OCI-LY1 (cell line): ENCODE measurements at regions not wholly inside any gene's neighbourhood (a gene's known extent, or its start where the extent isn't known, plus 50 kb on each side); places are given as distances from the start of the nearest gene placed in this dataset.

Experiments
- CTCF ChIP-seq: fragments of 200-600 bp; sonication (generic), shearing (Covaris generic); IDR thresholded peaks from 2 replicates; pipeline ENCODE4 v1.5.1; 2017; ENCODE audit warnings: mild to moderate bottlenecking, antibody characterized with exemption, low read length, moderate library complexity, mixed read lengths
- EZH2 ChIP-seq: fragments of 200-600 bp; sonication (generic), shearing (Covaris generic); IDR thresholded peaks from 2 replicates; pipeline ENCODE4 v1.8.0; 2017; ENCODE audit warnings: borderline replicate concordance, mixed run types, mild to moderate bottlenecking, antibody characterized with exemption, low read length, moderate library complexity, mixed read lengths

DNA sequence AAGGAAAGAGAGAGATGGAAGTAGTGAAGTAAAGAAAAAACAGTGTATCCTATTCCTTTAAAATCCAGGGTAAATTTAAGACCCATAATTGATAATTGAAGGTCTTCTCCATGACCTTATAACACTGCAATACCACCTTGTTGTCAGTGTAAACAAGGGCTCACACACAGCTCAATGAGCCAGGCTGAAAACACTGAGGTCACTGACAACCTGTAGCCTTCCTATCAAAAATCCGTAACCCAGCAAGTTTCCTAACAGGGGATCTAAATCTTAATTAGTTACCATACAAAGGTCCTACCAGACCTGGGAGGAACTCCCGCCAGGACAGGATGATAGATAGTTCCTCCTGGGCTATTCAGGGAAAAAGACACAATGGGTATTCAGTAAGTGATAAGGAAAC, 1677.1 kb downstream of the OLFM4 start:
- TF ChIP-seq EZH2: no peak
- TF ChIP-seq CTCF: no peak
